PFSK-1 (cell line): ENCODE measurements at regions not wholly inside any gene's neighbourhood (a gene's known extent, or its start where the extent isn't known, plus 50 kb on each side); places are given as distances from the start of the nearest gene placed in this dataset.

Experiments used
- POLR2AphosphoS5 ChIP-seq: IDR thresholded peaks from 2 replicates; pipeline ENCODE4 v1.6.1; 2012; ENCODE audit warnings: low read depth, mild to moderate bottlenecking, control low read depth, low read length, moderate library complexity
- TF ChIP-seq, protein P1 (sequence below), 2 experiments: IDR thresholded peaks; 2 replicates each; pipeline versions ENCODE4 v1.6.1 to v1.8.0; 2011 to 2012; ENCODE audit warnings: low read depth in 2 of 2, low read length in 2 of 2, control low read depth in 1 of 2, inconsistent platforms in 1 of 2, mild to moderate bottlenecking in 1 of 2, moderate library complexity in 1 of 2; ENCODE audit not compliant: insufficient read depth in 1 of 2

DNA sequence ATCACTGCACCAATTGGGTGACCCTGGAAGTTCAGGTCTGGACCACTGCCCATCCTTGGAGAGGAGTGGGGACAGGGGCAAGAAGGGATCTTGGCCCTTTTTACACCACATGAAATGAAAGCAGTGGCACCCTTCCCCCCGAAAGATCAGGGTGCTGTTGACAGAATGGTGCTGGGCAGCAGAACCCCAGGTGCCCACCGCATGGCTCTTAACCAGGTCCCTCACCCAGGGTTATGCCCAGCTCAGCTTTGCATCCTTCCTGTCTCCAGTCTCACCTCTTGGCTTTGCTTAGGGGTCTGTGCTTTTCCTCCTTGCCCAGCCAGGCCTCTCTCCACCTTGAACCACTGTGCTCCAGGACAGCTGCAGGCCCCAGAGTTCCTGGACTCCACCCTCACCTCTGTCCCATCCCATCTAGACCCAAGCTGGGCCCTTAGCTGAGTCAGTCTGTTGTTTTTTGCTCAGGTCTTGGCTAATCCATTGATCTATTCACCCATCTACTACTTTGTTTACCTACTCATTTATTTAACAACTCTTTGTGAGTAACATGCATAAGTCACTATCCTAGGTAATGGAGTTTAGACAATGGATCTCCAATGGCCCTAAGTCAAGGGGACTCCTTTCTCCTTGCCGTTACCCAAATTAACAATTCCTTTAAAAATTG lies 77.1 kb upstream of the PRR23E start:
- TF ChIP-seq POLR2AphosphoS5, result no peak
- TF ChIP-seq, protein P1, sequence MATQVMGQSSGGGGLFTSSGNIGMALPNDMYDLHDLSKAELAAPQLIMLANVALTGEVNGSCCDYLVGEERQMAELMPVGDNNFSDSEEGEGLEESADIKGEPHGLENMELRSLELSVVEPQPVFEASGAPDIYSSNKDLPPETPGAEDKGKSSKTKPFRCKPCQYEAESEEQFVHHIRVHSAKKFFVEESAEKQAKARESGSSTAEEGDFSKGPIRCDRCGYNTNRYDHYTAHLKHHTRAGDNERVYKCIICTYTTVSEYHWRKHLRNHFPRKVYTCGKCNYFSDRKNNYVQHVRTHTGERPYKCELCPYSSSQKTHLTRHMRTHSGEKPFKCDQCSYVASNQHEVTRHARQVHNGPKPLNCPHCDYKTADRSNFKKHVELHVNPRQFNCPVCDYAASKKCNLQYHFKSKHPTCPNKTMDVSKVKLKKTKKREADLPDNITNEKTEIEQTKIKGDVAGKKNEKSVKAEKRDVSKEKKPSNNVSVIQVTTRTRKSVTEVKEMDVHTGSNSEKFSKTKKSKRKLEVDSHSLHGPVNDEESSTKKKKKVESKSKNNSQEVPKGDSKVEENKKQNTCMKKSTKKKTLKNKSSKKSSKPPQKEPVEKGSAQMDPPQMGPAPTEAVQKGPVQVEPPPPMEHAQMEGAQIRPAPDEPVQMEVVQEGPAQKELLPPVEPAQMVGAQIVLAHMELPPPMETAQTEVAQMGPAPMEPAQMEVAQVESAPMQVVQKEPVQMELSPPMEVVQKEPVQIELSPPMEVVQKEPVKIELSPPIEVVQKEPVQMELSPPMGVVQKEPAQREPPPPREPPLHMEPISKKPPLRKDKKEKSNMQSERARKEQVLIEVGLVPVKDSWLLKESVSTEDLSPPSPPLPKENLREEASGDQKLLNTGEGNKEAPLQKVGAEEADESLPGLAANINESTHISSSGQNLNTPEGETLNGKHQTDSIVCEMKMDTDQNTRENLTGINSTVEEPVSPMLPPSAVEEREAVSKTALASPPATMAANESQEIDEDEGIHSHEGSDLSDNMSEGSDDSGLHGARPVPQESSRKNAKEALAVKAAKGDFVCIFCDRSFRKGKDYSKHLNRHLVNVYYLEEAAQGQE (IDR thresholded peaks at IDR 0.05; ENCODE audit: insufficient read depth in 1 of 2, low read depth in 2 of 2, low read length in 2 of 2), result no peak
